ENCODE measurements at regions not wholly inside any gene's neighbourhood (a gene's known extent, or its start where the extent isn't known, plus 50 kb on each side); places are given as distances from the start of the nearest gene placed in this dataset.
A peak's percentile ranks its signal among the peaks of the same experiment; 100 is the strongest.

GRCh38 chr15:53390549-53390948, 368.9 kb downstream of the WDR72 start:
- Histone ChIP-seq H2AK5ac (ENCODE audit: low read depth, low read length) (no peak overlapping the region), H4K91ac (ENCODE audit: low read depth, low read length, poor library complexity) (no peak overlapping the region), H4K8ac (ENCODE audit: low read depth, low read length) (no peak overlapping the region), H2BK120ac (ENCODE audit: low read depth, low read length) (no peak overlapping the region), H3K36me3 (replicated peaks in 1 of 2; ENCODE audit: control insufficient read depth in 2 of 2, insufficient read depth in 2 of 2, low read length in 2 of 2) (no peaks in the 10 kb centered on the region), H3K79me1 (ENCODE audit: low read depth, low read length) (no peaks in the 10 kb centered on the region), H3K9ac (ENCODE audit: low read depth, low read length, poor library complexity) (no peak overlapping the region), H3K14ac (ENCODE audit: low read length) (no peak overlapping the region), H3K27ac (replicated peaks; ENCODE audit: low read length) (no peak overlapping the region), H3K4me2 (ENCODE audit: insufficient read depth, low read length, poor library complexity, severe bottlenecking) (no peak overlapping the region), H3K23ac (ENCODE audit: low read depth, low read length, poor library complexity) (no peak overlapping the region), H3K4ac (ENCODE audit: low read length) (no peak overlapping the region), H2BK15ac (ENCODE audit: low read length) (no peak overlapping the region), H2BK5ac (ENCODE audit: low read length) (no peak overlapping the region), H3K4me1 (ENCODE audit: control insufficient read depth in 2 of 2, insufficient read depth in 1 of 2, low read depth in 1 of 2, low read length in 2 of 2) (peaks cover 8 to 10% of the 10 kb centered on the region in 2 donors), H2BK12ac (ENCODE audit: low read length) (no peak overlapping the region), H3K27me3 (ENCODE audit: control insufficient read depth in 3 of 3, insufficient read depth in 3 of 3, low read depth in 1 of 3, low read length in 3 of 3) (no peaks in the 10 kb centered on the region), H3K9me3 (replicated peaks in 1 of 2; ENCODE audit: control insufficient read depth in 2 of 2, insufficient read depth in 1 of 2, low read depth in 1 of 2, low read length in 2 of 2) (no peaks in the 10 kb centered on the region), H3K18ac (ENCODE audit: low read length) (no peak overlapping the region), H3K4me3 (ENCODE audit: low read length in 2 of 2) (no peak overlapping the region), H2AFZ (ENCODE audit: low read length) (no peak overlapping the region)
- no CpG with 5 or more reads among the region's 1 CpG for WGBS, 2 donors (ENCODE audit: extremely low coverage in 2 of 2, insufficient read length in 2 of 2, insufficient replicate concordance in 1 of 2)
- no peak for DNase-seq (ENCODE audit: low spot score)

DNA sequence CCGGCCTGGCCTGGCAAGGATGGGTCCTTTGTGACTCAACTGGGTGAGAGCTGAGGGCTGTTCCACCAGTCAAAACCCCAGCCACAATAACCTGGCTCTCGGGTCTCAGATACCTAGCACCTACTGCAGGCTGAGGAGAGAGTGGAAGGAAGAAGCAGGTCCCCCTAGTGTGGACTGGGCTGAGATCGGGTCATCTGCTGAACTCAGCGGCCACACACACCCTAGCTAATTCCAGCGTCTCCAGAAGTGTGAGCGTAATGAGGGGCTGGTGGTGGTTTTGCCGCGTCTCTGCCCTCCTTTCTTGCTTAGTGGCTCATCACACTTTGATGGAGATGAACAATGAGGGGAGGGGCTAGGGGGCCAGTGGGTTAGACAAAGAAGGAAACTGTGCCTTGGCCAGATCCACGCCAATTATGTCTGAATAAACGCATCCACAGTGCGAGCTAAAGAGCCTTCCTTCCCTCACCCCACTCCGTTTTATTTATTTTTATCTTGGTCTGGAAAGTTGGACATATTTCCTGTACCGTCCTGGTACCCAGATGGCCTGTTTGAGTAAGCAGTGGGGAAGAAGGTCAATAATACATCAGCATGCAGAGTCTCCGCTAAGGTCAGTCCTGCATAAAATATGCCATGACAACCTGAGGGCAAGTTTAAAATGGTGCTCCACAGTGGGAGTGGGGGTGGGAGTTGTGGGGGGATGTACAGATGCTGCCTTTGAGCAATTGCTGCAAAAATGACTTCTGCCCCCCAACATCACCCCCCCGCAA, 370.0 kb downstream of the WDR72 start:
- no peak overlapping the region for H3K4me2 ChIP-seq (ENCODE audit: insufficient read depth, low read length, poor library complexity, severe bottlenecking)
- no peak overlapping the region for H3K27ac ChIP-seq (replicated peaks; ENCODE audit: low read length)
- H3K14ac ChIP-seq (ENCODE audit: low read length): no peak overlapping the region
- no peak overlapping the region for H3K9ac ChIP-seq (ENCODE audit: low read depth, low read length, poor library complexity)
- no CpG with 5 or more reads among the region's 15 CpGs for WGBS, 2 donors (ENCODE audit: extremely low coverage in 2 of 2, insufficient read length in 2 of 2, insufficient replicate concordance in 1 of 2)
- peaks cover 8 to 10% of the 10 kb centered on the region in 2 donors for H3K4me1 ChIP-seq (ENCODE audit: control insufficient read depth in 2 of 2, insufficient read depth in 1 of 2, low read depth in 1 of 2, low read length in 2 of 2)
- no peak overlapping the region for H3K23ac ChIP-seq (ENCODE audit: low read depth, low read length, poor library complexity)
- H3K4ac ChIP-seq (ENCODE audit: low read length): no peak overlapping the region
- no peak overlapping the region for H2BK120ac ChIP-seq (ENCODE audit: low read depth, low read length)
- no peaks in the 10 kb centered on the region for H3K27me3 ChIP-seq (ENCODE audit: control insufficient read depth in 3 of 3, insufficient read depth in 3 of 3, low read depth in 1 of 3, low read length in 3 of 3)
- peak; percentile 14 for DNase-seq (ENCODE audit: low spot score)
- H2BK12ac ChIP-seq (ENCODE audit: low read length): no peak overlapping the region
- no peak overlapping the region for H4K91ac ChIP-seq (ENCODE audit: low read depth, low read length, poor library complexity)
- peaks cover 0 to 1% of the 10 kb centered on the region in 2 donors for H3K9me3 ChIP-seq (replicated peaks in 1 of 2; ENCODE audit: control insufficient read depth in 2 of 2, insufficient read depth in 1 of 2, low read depth in 1 of 2, low read length in 2 of 2)
- no peak overlapping the region for H4K8ac ChIP-seq (ENCODE audit: low read depth, low read length)
- no peak overlapping the region for H2BK15ac ChIP-seq (ENCODE audit: low read length)
- H3K79me1 ChIP-seq (ENCODE audit: low read depth, low read length): no peaks in the 10 kb centered on the region
- no peak overlapping the region for H2BK5ac ChIP-seq (ENCODE audit: low read length)
- no peaks in the 10 kb centered on the region for H3K36me3 ChIP-seq (replicated peaks in 1 of 2; ENCODE audit: control insufficient read depth in 2 of 2, insufficient read depth in 2 of 2, low read length in 2 of 2)
- H3K4me3 ChIP-seq (ENCODE audit: low read length in 2 of 2): no peak overlapping the region
- H2AK5ac ChIP-seq (ENCODE audit: low read depth, low read length): no peak overlapping the region
- H3K18ac ChIP-seq (ENCODE audit: low read length): peak overlapping the region; percentile 81
- no peak overlapping the region for H2AFZ ChIP-seq (ENCODE audit: low read length)

GRCh38 chr15:53384417-53384816, 375.0 kb downstream of the WDR72 start:
- Histone ChIP-seq H3K4me3 (ENCODE audit: low read length in 2 of 2) (no peak overlapping the region), H3K9me3 (replicated peaks in 1 of 2; ENCODE audit: control insufficient read depth in 2 of 2, insufficient read depth in 1 of 2, low read depth in 1 of 2, low read length in 2 of 2) (peaks cover 0 to 3% of the 10 kb centered on the region in 2 donors), H3K18ac (ENCODE audit: low read length) (no peak overlapping the region), H2AK5ac (ENCODE audit: low read depth, low read length) (no peak overlapping the region), H2AFZ (ENCODE audit: low read length) (no peak overlapping the region), H3K27ac (replicated peaks; ENCODE audit: low read length) (no peak overlapping the region), H3K9ac (ENCODE audit: low read depth, low read length, poor library complexity) (no peak overlapping the region), H2BK120ac (ENCODE audit: low read depth, low read length) (no peak overlapping the region), H2BK12ac (ENCODE audit: low read length) (no peak overlapping the region), H2BK5ac (ENCODE audit: low read length) (no peak overlapping the region), H3K23ac (ENCODE audit: low read depth, low read length, poor library complexity) (no peak overlapping the region), H3K4me1 (ENCODE audit: control insufficient read depth in 2 of 2, insufficient read depth in 1 of 2, low read depth in 1 of 2, low read length in 2 of 2) (peaks cover 3 to 6% of the 10 kb centered on the region in 2 donors), H3K36me3 (replicated peaks in 1 of 2; ENCODE audit: control insufficient read depth in 2 of 2, insufficient read depth in 2 of 2, low read length in 2 of 2) (no peaks in the 10 kb centered on the region), H4K8ac (ENCODE audit: low read depth, low read length) (no peak overlapping the region), H3K4ac (ENCODE audit: low read length) (no peak overlapping the region), H2BK15ac (ENCODE audit: low read length) (no peak overlapping the region), H4K91ac (ENCODE audit: low read depth, low read length, poor library complexity) (no peak overlapping the region), H3K27me3 (ENCODE audit: control insufficient read depth in 3 of 3, insufficient read depth in 3 of 3, low read depth in 1 of 3, low read length in 3 of 3) (no peaks in the 10 kb centered on the region), H3K14ac (ENCODE audit: low read length) (no peak overlapping the region), H3K4me2 (ENCODE audit: insufficient read depth, low read length, poor library complexity, severe bottlenecking) (no peak overlapping the region), H3K79me1 (ENCODE audit: low read depth, low read length) (no peaks in the 10 kb centered on the region)
- DNase-seq (ENCODE audit: low spot score): no peak
- no CpG with 5 or more reads among the region's 3 CpGs for WGBS, 2 donors (ENCODE audit: extremely low coverage in 2 of 2, insufficient read length in 2 of 2, insufficient replicate concordance in 1 of 2)

GRCh38 chr15:53378096-53378800, 381.2 kb downstream of the WDR72 start:
- Histone ChIP-seq H2BK120ac (ENCODE audit: low read depth, low read length) (no peak overlapping the region), H3K14ac (ENCODE audit: low read length) (no peak overlapping the region), H3K4ac (ENCODE audit: low read length) (no peak overlapping the region), H3K23ac (ENCODE audit: low read depth, low read length, poor library complexity) (no peak overlapping the region), H2AFZ (ENCODE audit: low read length) (no peak overlapping the region), H2AK5ac (ENCODE audit: low read depth, low read length) (no peak overlapping the region), H3K27ac (replicated peaks; ENCODE audit: low read length) (peak overlapping the region; percentile 62), H3K4me1 (ENCODE audit: control insufficient read depth in 2 of 2, insufficient read depth in 1 of 2, low read depth in 1 of 2, low read length in 2 of 2) (peaks cover 0 to 7% of the 10 kb centered on the region in 2 donors), H3K36me3 (replicated peaks in 1 of 2; ENCODE audit: control insufficient read depth in 2 of 2, insufficient read depth in 2 of 2, low read length in 2 of 2) (no peaks in the 10 kb centered on the region), H2BK15ac (ENCODE audit: low read length) (no peak overlapping the region), H3K9ac (ENCODE audit: low read depth, low read length, poor library complexity) (no peak overlapping the region), H3K18ac (ENCODE audit: low read length) (no peak overlapping the region), H3K79me1 (ENCODE audit: low read depth, low read length) (no peaks in the 10 kb centered on the region), H2BK12ac (ENCODE audit: low read length) (no peak overlapping the region), H2BK5ac (ENCODE audit: low read length) (no peak overlapping the region), H4K91ac (ENCODE audit: low read depth, low read length, poor library complexity) (no peak overlapping the region), H3K4me3 (ENCODE audit: low read length in 2 of 2) (no peak overlapping the region), H3K27me3 (ENCODE audit: control insufficient read depth in 3 of 3, insufficient read depth in 3 of 3, low read depth in 1 of 3, low read length in 3 of 3) (peaks cover 0 to 6% (median 0%) of the 10 kb centered on the region in 3 experiments), H4K8ac (ENCODE audit: low read depth, low read length) (no peak overlapping the region), H3K9me3 (replicated peaks in 1 of 2; ENCODE audit: control insufficient read depth in 2 of 2, insufficient read depth in 1 of 2, low read depth in 1 of 2, low read length in 2 of 2) (no peaks in the 10 kb centered on the region), H3K4me2 (ENCODE audit: insufficient read depth, low read length, poor library complexity, severe bottlenecking) (no peak overlapping the region)
- peak; percentile 32 for DNase-seq (ENCODE audit: low spot score)
- WGBS, 2 donors (ENCODE audit: extremely low coverage in 2 of 2, insufficient read length in 2 of 2, insufficient replicate concordance in 1 of 2): no CpG with 5 or more reads among the region's 4 CpGs
